NB4 (cell line): ENCODE measurements at regions not wholly inside any gene's neighbourhood (a gene's known extent, or its start where the extent isn't known, plus 50 kb on each side); places are given as distances from the start of the nearest gene placed in this dataset.

Experiments
- DNase-seq: peaks from one replicate; pipeline ENCODE4 v3.0.0; 2010; ENCODE audit warnings: low read depth
- H3K4me3 ChIP-seq: one replicate; pipeline ENCODE4 v1.5.1; 2011; ENCODE audit warnings: mild to moderate bottlenecking, low read depth, low read length, moderate library complexity
- CTCF ChIP-seq: IDR thresholded peaks from one replicate; pipeline ENCODE4 v1.5.1; 2012; ENCODE audit warnings: low read depth, low read length
- MAX ChIP-seq: IDR thresholded peaks from 2 replicates; pipeline ENCODE4 v1.6.1; 2011; ENCODE audit warnings: low read depth, low read length
- MYC ChIP-seq: IDR thresholded peaks from 2 replicates; pipeline ENCODE4 v1.6.1; 2011; ENCODE audit warnings: low read depth, low read length
- POLR2A ChIP-seq: IDR thresholded peaks from 2 replicates; pipeline ENCODE4 v1.6.1; 2011; ENCODE audit warnings: mild to moderate bottlenecking; ENCODE audit not compliant: insufficient read length; ENCODE audit errors: extremely low read depth

- TF ChIP-seq POLR2A: no peak
- no peak for TF ChIP-seq MAX
- no peak for TF ChIP-seq MYC
- no peak for TF ChIP-seq CTCF
- DNase-seq: no peak
- no peak overlapping the region for H3K4me3 ChIP-seq
Observed at GRCh38 chr4:63171341-63171740, 1237.9 kb downstream of the TECRL start.

GRCh38 chr4:63170923-63171322 lies 1238.3 kb downstream of the TECRL start:
- TF ChIP-seq MAX (no peak), CTCF (no peak), POLR2A (no peak), MYC (no peak)
- no peak for DNase-seq
- no peak overlapping the region for H3K4me3 ChIP-seq

GRCh38 chr4:63169836-63170235 lies 1239.4 kb downstream of the TECRL start:
- DNase-seq: no peak
- H3K4me3 ChIP-seq: no peak overlapping the region
- TF ChIP-seq MAX (no peak), CTCF (no peak), POLR2A (no peak), MYC (no peak)

- no peak for TF ChIP-seq POLR2A
- no peak for TF ChIP-seq MYC
- TF ChIP-seq CTCF: no peak
- TF ChIP-seq MAX: no peak
- no peak overlapping the region for H3K4me3 ChIP-seq
- DNase-seq: no peak
Observed at GRCh38 chr4:63155561-63155960, 1253.7 kb downstream of the TECRL start.

- H3K4me3 ChIP-seq: no peak overlapping the region
- no peak for DNase-seq
- TF ChIP-seq CTCF: no peak
- TF ChIP-seq MAX: no peak
- no peak for TF ChIP-seq MYC
- TF ChIP-seq POLR2A: no peak
Observed at GRCh38 chr4:63123441-63123840, 1285.8 kb downstream of the TECRL start.

GRCh38 chr4:63122955-63123354 lies 1286.3 kb downstream of the TECRL start:
- no peak for TF ChIP-seq POLR2A
- no peak for TF ChIP-seq MAX
- TF ChIP-seq CTCF: no peak
- TF ChIP-seq MYC: no peak
- no peak overlapping the region for H3K4me3 ChIP-seq
- no peak for DNase-seq
